ENCODE measurements at regions not wholly inside any gene's neighbourhood (a gene's known extent, or its start where the extent isn't known, plus 50 kb on each side); places are given as distances from the start of the nearest gene placed in this dataset.

GRCh38 chr16:79402920-79403319, 197.6 kb downstream of the MAF start:
- no peaks in the 10 kb centered on the region for H3K4me1 ChIP-seq (replicated peaks in 1 of 2)
- H3K36me3 ChIP-seq (replicated peaks in 1 of 2): no peaks in the 10 kb centered on the region
- DNase-seq: no peak
- H3K27me3 ChIP-seq: no peaks in the 10 kb centered on the region
- no peak for TF ChIP-seq POLR2A (IDR thresholded peaks at IDR 0.05)
- no peak for TF ChIP-seq CTCF (IDR thresholded peaks at IDR 0.05)
- 75 to 84% (median 81%) methylated on average over 6 of the region's 6 CpGs for WGBS, 4 donors
- H3K9me3 ChIP-seq (replicated peaks in 1 of 3): no peaks in the 10 kb centered on the region
- H3K4me3 ChIP-seq: no peak overlapping the region
- H3K27ac ChIP-seq: no peak overlapping the region
- intact Hi-C loops (cut with DNase I): no loop called here

- intact Hi-C loops (cut with DNase I): no loop called here
- H3K36me3 ChIP-seq (replicated peaks in 1 of 2): no peaks in the 10 kb centered on the region
- no peaks in the 10 kb centered on the region for H3K9me3 ChIP-seq (replicated peaks in 1 of 3)
- H3K27ac ChIP-seq: no peak overlapping the region
- 77 to 84% (median 80%) methylated on average over 4 to 5 of the region's 5 CpGs for WGBS, 4 donors
- no peaks in the 10 kb centered on the region for H3K4me1 ChIP-seq (replicated peaks in 1 of 2)
- DNase-seq: no peak
- H3K27me3 ChIP-seq: no peaks in the 10 kb centered on the region
- TF ChIP-seq CTCF (IDR thresholded peaks at IDR 0.05): no peak
- TF ChIP-seq POLR2A (IDR thresholded peaks at IDR 0.05): no peak
- H3K4me3 ChIP-seq: no peak overlapping the region
Observed at GRCh38 chr16:79402356-79402755, 198.2 kb downstream of the MAF start.

GRCh38 chr16:79401782-79402181, 198.8 kb downstream of the MAF start:
- TF ChIP-seq CTCF (IDR thresholded peaks at IDR 0.05) (no peak), POLR2A (IDR thresholded peaks at IDR 0.05) (no peak)
- no peaks in the 10 kb centered on the region for H3K4me1 ChIP-seq (replicated peaks in 1 of 2)
- H3K27ac ChIP-seq: no peak overlapping the region
- no peaks in the 10 kb centered on the region for H3K36me3 ChIP-seq (replicated peaks in 1 of 2)
- intact Hi-C loops (cut with DNase I): no loop called here
- H3K27me3 ChIP-seq: no peaks in the 10 kb centered on the region
- no peak for DNase-seq
- 73 to 100% (median 87%) methylated on average over 1 of the region's 1 CpG for WGBS, 4 donors
- H3K4me3 ChIP-seq: no peak overlapping the region
- no peaks in the 10 kb centered on the region for H3K9me3 ChIP-seq (replicated peaks in 1 of 3)

GRCh38 chr16:79401157-79401556, 199.4 kb downstream of the MAF start:
- 84 to 92% (median 87%) methylated on average over 4 of the region's 4 CpGs for WGBS, 4 donors
- Histone ChIP-seq H3K27me3 (no peaks in the 10 kb centered on the region), H3K36me3 (replicated peaks in 1 of 2) (no peaks in the 10 kb centered on the region), H3K27ac (no peak overlapping the region), H3K4me3 (no peak overlapping the region), H3K9me3 (replicated peaks in 1 of 3) (no peaks in the 10 kb centered on the region), H3K4me1 (replicated peaks in 1 of 2) (no peaks in the 10 kb centered on the region)
- intact Hi-C loops (cut with DNase I): no loop called here
- DNase-seq: no peak
- TF ChIP-seq POLR2A (IDR thresholded peaks at IDR 0.05) (no peak), CTCF (IDR thresholded peaks at IDR 0.05) (no peak)

Measured in adrenal gland (tissue), 9 donors.